ENCODE measurements at regions not wholly inside any gene's neighbourhood (a gene's known extent, or its start where the extent isn't known, plus 50 kb on each side); places are given as distances from the start of the nearest gene placed in this dataset.

DNA sequence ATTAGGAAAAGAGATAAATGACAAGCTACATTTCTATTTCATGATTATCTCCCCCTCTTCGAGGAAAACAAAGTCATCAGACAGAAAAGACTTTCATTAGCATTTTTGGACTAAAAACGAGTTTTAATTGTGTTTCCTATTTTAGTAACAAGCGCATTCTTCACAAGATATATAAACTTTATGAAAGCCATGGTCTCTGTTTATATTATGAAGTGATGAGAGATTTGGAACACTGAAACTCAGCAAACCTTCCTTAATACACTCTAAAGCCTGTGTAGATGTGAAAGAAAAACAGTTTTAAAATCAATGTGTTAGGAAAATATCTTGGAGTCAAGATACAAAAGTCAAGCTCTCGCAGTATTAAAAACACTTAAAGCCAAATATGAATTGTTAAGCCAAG lies 539.1 kb downstream of the LRFN5 start (continued):
- TF ChIP-seq GATA2 (CRISPR knock-in tag; IDR thresholded peaks at IDR 0.05) (no peak), GABPA (IDR thresholded peaks at IDR 0.05; ENCODE audit: low read depth) (no peak), EZH2phosphoT487 (IDR thresholded peaks at IDR 0.05; ENCODE audit: borderline replicate concordance, low read depth) (no peak), SIN3A (IDR thresholded peaks at IDR 0.05; ENCODE audit: borderline replicate concordance, low read depth, low read length) (no peak)
- TF ChIP-seq, protein P1, sequence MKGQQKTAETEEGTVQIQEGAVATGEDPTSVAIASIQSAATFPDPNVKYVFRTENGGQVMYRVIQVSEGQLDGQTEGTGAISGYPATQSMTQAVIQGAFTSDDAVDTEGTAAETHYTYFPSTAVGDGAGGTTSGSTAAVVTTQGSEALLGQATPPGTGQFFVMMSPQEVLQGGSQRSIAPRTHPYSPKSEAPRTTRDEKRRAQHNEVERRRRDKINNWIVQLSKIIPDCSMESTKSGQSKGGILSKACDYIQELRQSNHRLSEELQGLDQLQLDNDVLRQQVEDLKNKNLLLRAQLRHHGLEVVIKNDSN (IDR thresholded peaks at IDR 0.05; ENCODE audit: borderline replicate concordance, low read depth): no peak
- TF ChIP-seq, protein P2, sequence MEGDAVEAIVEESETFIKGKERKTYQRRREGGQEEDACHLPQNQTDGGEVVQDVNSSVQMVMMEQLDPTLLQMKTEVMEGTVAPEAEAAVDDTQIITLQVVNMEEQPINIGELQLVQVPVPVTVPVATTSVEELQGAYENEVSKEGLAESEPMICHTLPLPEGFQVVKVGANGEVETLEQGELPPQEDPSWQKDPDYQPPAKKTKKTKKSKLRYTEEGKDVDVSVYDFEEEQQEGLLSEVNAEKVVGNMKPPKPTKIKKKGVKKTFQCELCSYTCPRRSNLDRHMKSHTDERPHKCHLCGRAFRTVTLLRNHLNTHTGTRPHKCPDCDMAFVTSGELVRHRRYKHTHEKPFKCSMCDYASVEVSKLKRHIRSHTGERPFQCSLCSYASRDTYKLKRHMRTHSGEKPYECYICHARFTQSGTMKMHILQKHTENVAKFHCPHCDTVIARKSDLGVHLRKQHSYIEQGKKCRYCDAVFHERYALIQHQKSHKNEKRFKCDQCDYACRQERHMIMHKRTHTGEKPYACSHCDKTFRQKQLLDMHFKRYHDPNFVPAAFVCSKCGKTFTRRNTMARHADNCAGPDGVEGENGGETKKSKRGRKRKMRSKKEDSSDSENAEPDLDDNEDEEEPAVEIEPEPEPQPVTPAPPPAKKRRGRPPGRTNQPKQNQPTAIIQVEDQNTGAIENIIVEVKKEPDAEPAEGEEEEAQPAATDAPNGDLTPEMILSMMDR (IDR thresholded peaks at IDR 0.05): no peak

DNA sequence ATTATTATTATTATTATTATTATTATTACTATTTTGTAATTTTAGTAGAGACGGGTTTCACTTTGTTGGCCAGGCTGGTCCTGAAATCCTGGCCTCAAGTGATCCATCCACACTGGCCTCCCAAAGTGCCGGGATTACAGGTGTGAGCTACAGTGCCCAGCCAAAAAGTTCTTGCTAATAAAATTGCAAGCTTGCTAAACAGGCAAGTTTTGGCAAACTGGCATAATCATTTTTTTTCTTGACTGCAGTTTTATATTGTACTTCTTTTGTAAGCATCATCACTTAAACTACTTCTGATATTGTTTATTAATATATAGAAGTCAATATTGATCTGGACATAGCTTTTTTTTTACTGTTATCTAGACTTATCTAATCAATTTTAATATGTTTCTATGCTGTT lies 536.4 kb downstream of the LRFN5 start:
- Histone ChIP-seq H3K4me1 (ENCODE audit: control insufficient read depth in 1 of 2, insufficient read depth in 2 of 2, low read depth in 1 of 2, low read length in 1 of 2) (no peaks in the 10 kb centered on the region), H3K9me3 (no peaks in the 10 kb centered on the region), H3K27me3 (ENCODE audit: insufficient read depth) (no peaks in the 10 kb centered on the region), H3K9ac (no peak overlapping the region), H3K27ac (ENCODE audit: low read depth in 2 of 2, low read length in 1 of 2) (no peak overlapping the region), H3F3A (replicated peaks; ENCODE audit: insufficient read depth) (no peaks in the 10 kb centered on the region), H3K4me3 (ENCODE audit: low read depth in 2 of 2, low read length in 1 of 2) (no peak overlapping the region), H3K4me2 (no peak overlapping the region), H3K79me2 (ENCODE audit: insufficient read depth) (no peaks in the 10 kb centered on the region), H2AFZ (ENCODE audit: low read depth) (no peak overlapping the region), H3K9me2 (no peaks in the 10 kb centered on the region), H4K20me1 (ENCODE audit: insufficient read depth) (no peaks in the 10 kb centered on the region), H3K36me3 (replicated peaks in 1 of 2; ENCODE audit: control insufficient read depth in 1 of 2, insufficient read depth in 2 of 2, low read length in 1 of 2) (no peaks in the 10 kb centered on the region)
- POLR2A ChIA-PET: no interaction called here
- TF ChIP-seq NRF1 (IDR thresholded peaks at IDR 0.05; ENCODE audit: low read depth, low read length) (no peak), RCOR1 (IDR thresholded peaks at IDR 0.05; ENCODE audit: low read length) (no peak), ELF1 (IDR thresholded peaks at IDR 0.05) (no peak)
- no peak for DNase-seq
- CTCF ChIA-PET: no interaction called here
- WGBS (ENCODE audit: low lambda C conversion rate): 18% methylated on average over 2 of the region's 2 CpGs

DNA sequence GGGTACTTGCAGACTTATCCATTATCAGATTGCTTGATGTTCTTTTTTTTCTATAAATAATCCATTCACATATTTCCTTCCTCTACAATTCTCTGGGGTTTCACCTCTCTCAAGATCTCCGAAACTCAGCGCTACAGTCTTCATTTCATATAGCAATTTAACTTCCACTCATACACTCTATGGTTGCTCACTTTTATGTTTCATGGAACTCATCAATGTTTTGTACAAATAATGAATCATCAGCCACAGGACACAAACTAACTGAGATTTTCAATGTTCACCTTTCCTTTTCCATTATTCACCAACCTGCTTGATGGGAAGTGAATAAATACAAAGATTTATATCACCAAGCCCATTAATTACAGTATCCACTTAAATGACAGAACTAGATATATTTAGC lies 534.7 kb downstream of the LRFN5 start:
- CTCF ChIA-PET: no interaction called here
- Histone ChIP-seq H3K4me1 (ENCODE audit: control insufficient read depth in 1 of 2, insufficient read depth in 2 of 2, low read depth in 1 of 2, low read length in 1 of 2) (no peaks in the 10 kb centered on the region), H3K36me3 (replicated peaks in 1 of 2; ENCODE audit: control insufficient read depth in 1 of 2, insufficient read depth in 2 of 2, low read length in 1 of 2) (no peaks in the 10 kb centered on the region), H3K27me3 (ENCODE audit: insufficient read depth) (no peaks in the 10 kb centered on the region), H2AFZ (ENCODE audit: low read depth) (no peak overlapping the region), H3K9ac (no peak overlapping the region), H3K4me3 (ENCODE audit: low read depth in 2 of 2, low read length in 1 of 2) (no peak overlapping the region), H3K27ac (ENCODE audit: low read depth in 2 of 2, low read length in 1 of 2) (no peak overlapping the region), H3K9me2 (no peaks in the 10 kb centered on the region), H3F3A (replicated peaks; ENCODE audit: insufficient read depth) (no peaks in the 10 kb centered on the region), H3K9me3 (no peaks in the 10 kb centered on the region), H4K20me1 (ENCODE audit: insufficient read depth) (no peaks in the 10 kb centered on the region), H3K4me2 (no peak overlapping the region), H3K79me2 (ENCODE audit: insufficient read depth) (no peaks in the 10 kb centered on the region)
- no peak for DNase-seq
- POLR2A ChIA-PET: no interaction called here
- 17% methylated on average over 2 of the region's 2 CpGs for WGBS (ENCODE audit: low lambda C conversion rate)
- TF ChIP-seq EZH2phosphoT487 (IDR thresholded peaks at IDR 0.05; ENCODE audit: borderline replicate concordance, low read depth): no peak
- TF ChIP-seq RFX5 (IDR thresholded peaks at IDR 0.05; ENCODE audit: low read length): no peak
- TF ChIP-seq MEF2A (IDR thresholded peaks at IDR 0.05; ENCODE audit: borderline replicate concordance, low read depth): no peak
- no peak for TF ChIP-seq JUND (IDR thresholded peaks at IDR 0.05)
- no peak for TF ChIP-seq MXI1 (IDR thresholded peaks at IDR 0.05; ENCODE audit: low read depth, low read length)
- no peak for TF ChIP-seq RAD21 (IDR thresholded peaks at IDR 0.05; ENCODE audit: low read length)
- TF ChIP-seq FOXM1 (IDR thresholded peaks at IDR 0.05; ENCODE audit: low read depth): no peak
- TF ChIP-seq, protein P2 (IDR thresholded peaks at IDR 0.05): no peak
- TF ChIP-seq TAF1 (IDR thresholded peaks at IDR 0.05; ENCODE audit: borderline replicate concordance, low read depth, low read length): no peak
- TF ChIP-seq TCF12 (IDR thresholded peaks at IDR 0.05): no peak
- TF ChIP-seq FOSL2 (IDR thresholded peaks at IDR 0.05; ENCODE audit: borderline replicate concordance, low read depth): no peak
- TF ChIP-seq, protein P3, sequence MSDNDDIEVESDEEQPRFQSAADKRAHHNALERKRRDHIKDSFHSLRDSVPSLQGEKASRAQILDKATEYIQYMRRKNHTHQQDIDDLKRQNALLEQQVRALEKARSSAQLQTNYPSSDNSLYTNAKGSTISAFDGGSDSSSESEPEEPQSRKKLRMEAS (IDR thresholded peaks at IDR 0.05; ENCODE audit: low read depth): no peak
- TF ChIP-seq RCOR1 (IDR thresholded peaks at IDR 0.05; ENCODE audit: low read length): no peak
- no peak for TF ChIP-seq GABPA (IDR thresholded peaks at IDR 0.05; ENCODE audit: low read depth)
- no peak for TF ChIP-seq EP300 (IDR thresholded peaks at IDR 0.05; ENCODE audit: borderline replicate concordance in 1 of 2, low read depth in 1 of 2, low read length in 1 of 2)
- no peak for TF ChIP-seq NRF1 (IDR thresholded peaks at IDR 0.05; ENCODE audit: low read depth, low read length)

All from SK-N-SH (cell line).